HFFc6 (cell line): ENCODE measurements at regions not wholly inside any gene's neighbourhood (a gene's known extent, or its start where the extent isn't known, plus 50 kb on each side); places are given as distances from the start of the nearest gene placed in this dataset.

Experiments used
- DNase-seq: peaks from one replicate; pipeline ENCODE4 v3.0.0-alpha.2; 2018
- H3K27ac Mint-ChIP-seq: 2 replicates; pipeline ENCODE4 v1.8.0; 2020; ENCODE audit warnings: mild to moderate bottlenecking, mixed read lengths
- H3K27me3 Mint-ChIP-seq: 2 replicates; pipeline ENCODE4 v1.8.0; 2021; ENCODE audit warnings: mild to moderate bottlenecking, moderate library complexity, mixed read lengths; ENCODE audit not compliant: insufficient read depth
- H3K36me3 Mint-ChIP-seq: 2 replicates; pipeline ENCODE4 v1.8.0; 2021; ENCODE audit warnings: low read depth, mixed read lengths
- H3K4me1 Mint-ChIP-seq: 2 replicates; pipeline ENCODE4 v1.8.0; 2020; ENCODE audit warnings: low read depth, mixed read lengths
- H3K4me3 Mint-ChIP-seq: 2 replicates; pipeline ENCODE4 v1.8.0; 2020; ENCODE audit warnings: mild to moderate bottlenecking, moderate library complexity, mixed read lengths
- H3K9me3 Mint-ChIP-seq: 2 replicates; pipeline ENCODE4 v1.8.0; 2020; ENCODE audit warnings: mild to moderate bottlenecking, mixed read lengths
- CTCF ChIP-seq: fragments of 200-600 bp; sonication (generic); IDR thresholded peaks from 2 replicates; pipeline ENCODE4 v1.5.0; 2021; ENCODE audit warnings: antibody characterized with exemption, mild to moderate bottlenecking

- no peak for TF ChIP-seq CTCF
- H3K36me3 Mint-ChIP-seq, result no peaks in the 10 kb centered on the region
- no peak for DNase-seq
- no peak overlapping the region for H3K4me3 Mint-ChIP-seq
- H3K9me3 Mint-ChIP-seq, result no peaks in the 10 kb centered on the region
- no peaks in the 10 kb centered on the region for H3K4me1 Mint-ChIP-seq
- H3K27ac Mint-ChIP-seq, result no peak overlapping the region
- H3K27me3 Mint-ChIP-seq, result no peaks in the 10 kb centered on the region
Observed at GRCh38 chr1:188249811-188250210, 1421.1 kb downstream of the PLA2G4A start.

GRCh38 chr1:188251036-188251435 lies 1422.3 kb downstream of the PLA2G4A start:
- Mint-ChIP-seq H3K27me3 (no peaks in the 10 kb centered on the region), H3K36me3 (no peaks in the 10 kb centered on the region), H3K4me3 (no peak overlapping the region), H3K9me3 (no peaks in the 10 kb centered on the region), H3K4me1 (no peaks in the 10 kb centered on the region), H3K27ac (no peak overlapping the region)
- no peak for TF ChIP-seq CTCF
- DNase-seq, result no peak

GRCh38 chr1:188261849-188262248 lies 1433.1 kb downstream of the PLA2G4A start:
- DNase-seq, result no peak
- no peak for TF ChIP-seq CTCF
- H3K27me3 Mint-ChIP-seq, result no peaks in the 10 kb centered on the region; the same call in none of the 2 replicates
- H3K27ac Mint-ChIP-seq, result no peak overlapping the region
- H3K9me3 Mint-ChIP-seq, result peaks cover 15% of the 10 kb centered on the region
- H3K4me3 Mint-ChIP-seq, result no peak overlapping the region
- H3K4me1 Mint-ChIP-seq, result no peaks in the 10 kb centered on the region
- H3K36me3 Mint-ChIP-seq, result peaks cover 5% of the 10 kb centered on the region; the same call in 1 of the 2 replicates

- Mint-ChIP-seq H3K36me3 (no peaks in the 10 kb centered on the region), H3K27me3 (no peaks in the 10 kb centered on the region; the same call in 1 of the 2 replicates), H3K27ac (no peak overlapping the region), H3K4me3 (no peak overlapping the region), H3K4me1 (no peaks in the 10 kb centered on the region), H3K9me3 (0 out of 2 replicates have a peak, but pooled peaks cover 3% of the 10 kb centered on the region)
- TF ChIP-seq CTCF, result no peak
- DNase-seq, result no peak
Observed at GRCh38 chr1:188269956-188270355, 1441.2 kb downstream of the PLA2G4A start.

GRCh38 chr1:188270497-188270896 lies 1441.7 kb downstream of the PLA2G4A start:
- H3K27me3 Mint-ChIP-seq, result no peaks in the 10 kb centered on the region; the same call in 1 of the 2 replicates

More at GRCh38 chr1:188270497-188270896, 1441.7 kb downstream of the PLA2G4A start:
- H3K9me3 Mint-ChIP-seq, result 0 out of 2 replicates have a peak, but pooled peaks cover 3% of the 10 kb centered on the region
- DNase-seq, result no peak
- H3K36me3 Mint-ChIP-seq, result no peaks in the 10 kb centered on the region
- H3K27ac Mint-ChIP-seq, result no peak overlapping the region
- H3K4me3 Mint-ChIP-seq, result no peak overlapping the region
- no peak for TF ChIP-seq CTCF
- no peaks in the 10 kb centered on the region for H3K4me1 Mint-ChIP-seq
